HEK293 (cell line): ENCODE measurements at regions not wholly inside any gene's neighbourhood (a gene's known extent, or its start where the extent isn't known, plus 50 kb on each side); places are given as distances from the start of the nearest gene placed in this dataset.

ENCODE experiments used
- CTCF ChIP-seq: fragments of 450-650 bp; formaldehyde crosslinking; IDR thresholded peaks from 2 replicates; pipeline ENCODE4 v1.5.1; 2016; ENCODE audit warnings: missing biosample characterization, missing genetic modification characterization
- EGR2 ChIP-seq: fragments of 450-650 bp; formaldehyde crosslinking; IDR thresholded peaks from 2 replicates; pipeline ENCODE4 v1.5.1; 2016; ENCODE audit warnings: low read depth, missing biosample characterization, missing genetic modification characterization
- KLF1 ChIP-seq: fragments of 450-650 bp; formaldehyde crosslinking; IDR thresholded peaks from 2 replicates; pipeline ENCODE4 v1.5.1; 2016; ENCODE audit warnings: missing biosample characterization, missing genetic modification characterization
- REST ChIP-seq: fragments of 450-650 bp; formaldehyde crosslinking; IDR thresholded peaks from 2 replicates; pipeline ENCODE4 v1.5.1; 2016; ENCODE audit warnings: missing biosample characterization, missing genetic modification characterization
- ZBTB11 ChIP-seq: fragments of 450-650 bp; formaldehyde crosslinking; conservative IDR thresholded peaks from 2 replicates; pipeline ENCODE4 v1.5.1; 2016; ENCODE audit warnings: low read depth, missing biosample characterization, missing genetic modification characterization

- TF ChIP-seq CTCF (tag by site-specific recombination) (no peak), ZBTB11 (tag by site-specific recombination) (no peak), KLF1 (no peak), REST (tag by site-specific recombination) (no peak), EGR2 (tag by site-specific recombination) (no peak)
Observed at GRCh38 chr3:177541541-177541940, 344.3 kb upstream of the TBL1XR1 start.
